ENCODE measurements at regions not wholly inside any gene's neighbourhood (a gene's known extent, or its start where the extent isn't known, plus 50 kb on each side); places are given as distances from the start of the nearest gene placed in this dataset.

DNA sequence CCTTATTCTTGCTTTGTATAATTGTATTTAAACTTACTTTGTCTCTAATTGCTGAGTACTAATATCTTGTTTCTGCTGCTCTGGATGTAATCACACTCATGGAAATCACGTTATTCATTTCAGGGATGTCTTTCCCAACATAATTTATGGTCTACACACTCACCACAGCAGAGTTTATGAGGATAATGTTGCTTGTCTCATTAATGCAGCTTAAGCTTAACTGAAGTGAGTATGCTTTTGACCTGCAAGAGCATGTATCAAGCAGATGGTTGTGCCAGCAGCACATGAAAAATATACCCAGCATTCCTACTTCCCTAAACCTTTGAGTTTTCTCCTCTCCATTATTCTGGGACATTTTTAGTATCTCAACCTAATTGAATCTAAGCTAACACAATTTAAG, 1080.9 kb downstream of the SLITRK5 start:
- TF ChIP-seq CTCF (IDR thresholded peaks at IDR 0.05) (no peak), POLR2A (IDR thresholded peaks at IDR 0.05) (no peak)

Data from esophagus squamous epithelium (tissue), 4 donors.